GM19455 (cell line): ENCODE measurements at regions not wholly inside any gene's neighbourhood (a gene's known extent, or its start where the extent isn't known, plus 50 kb on each side); places are given as distances from the start of the nearest gene placed in this dataset.
"Not testable (repeated sequence)": the region's sequence is repeated elsewhere in the genome, so short reads cannot be mapped to it uniquely, and the experiment has no call there.

ENCODE experiments used
- ATAC-seq: cut with Tn5 transposase; IDR thresholded peaks from one replicate; pipeline ENCODE4 v1.9.1; 2021; ENCODE audit not compliant: unreplicated experiment

DNA sequence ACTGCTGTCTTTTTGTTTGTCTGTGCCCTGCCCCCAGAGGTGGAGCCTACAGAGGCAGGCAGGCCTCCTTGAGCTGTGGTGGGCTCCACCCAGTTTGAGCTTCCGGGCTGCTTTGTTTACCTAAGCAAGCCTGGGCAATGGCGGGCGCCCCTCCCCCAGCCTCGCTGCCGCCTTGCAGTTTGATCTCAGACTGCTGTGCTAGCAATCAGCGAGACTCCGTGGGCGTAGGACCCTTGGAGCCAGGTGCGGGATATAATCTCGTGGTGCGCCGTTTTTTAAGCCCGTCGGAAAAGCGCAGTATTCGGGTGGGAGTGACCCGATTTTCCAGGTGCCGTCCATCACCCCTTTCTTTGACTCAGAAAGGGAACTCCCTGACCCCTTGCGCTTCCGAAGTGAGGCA, 296.2 kb downstream of the TSN start:
- not testable (repeated sequence) for ATAC-seq

DNA sequence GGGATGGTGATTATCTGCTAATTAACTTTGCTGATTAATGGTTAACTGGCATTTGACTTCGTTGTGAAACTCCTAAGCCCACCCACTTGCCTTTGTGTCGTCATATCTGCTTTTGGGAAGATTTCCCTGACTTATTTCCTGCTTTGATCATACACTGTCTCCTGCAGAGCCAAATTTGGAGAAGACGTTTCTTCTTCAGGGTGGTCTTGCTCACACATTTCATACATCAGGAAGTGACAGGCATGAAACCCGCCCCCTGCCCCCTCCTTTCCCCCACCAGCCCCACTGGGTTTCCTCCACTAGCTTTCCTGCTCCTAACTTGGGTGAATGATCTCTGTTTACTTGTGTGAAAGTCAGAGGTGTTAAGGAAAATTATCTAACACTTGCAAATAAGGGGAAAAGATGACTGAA, 300.1 kb downstream of the TSN start:
- no peak for ATAC-seq

DNA sequence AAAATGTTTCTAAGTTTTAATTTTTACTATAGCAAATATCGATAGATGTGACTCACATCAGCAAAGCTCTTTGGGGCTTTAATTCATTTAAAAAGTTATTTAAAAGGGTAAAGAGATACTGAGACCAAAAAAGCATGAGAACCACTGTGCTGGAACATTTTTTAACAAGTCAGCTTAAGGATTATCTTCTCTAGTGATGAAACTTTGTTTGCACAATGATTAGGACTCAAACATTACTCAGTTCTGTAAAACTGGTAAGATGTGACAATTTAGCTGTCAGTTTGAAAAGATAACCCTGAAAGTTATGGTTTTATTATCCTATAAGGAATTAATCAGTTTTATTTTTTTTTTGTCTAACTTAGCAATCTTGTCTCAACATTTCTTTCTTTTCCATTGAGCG, 301.4 kb downstream of the TSN start:
- ATAC-seq = no peak

DNA sequence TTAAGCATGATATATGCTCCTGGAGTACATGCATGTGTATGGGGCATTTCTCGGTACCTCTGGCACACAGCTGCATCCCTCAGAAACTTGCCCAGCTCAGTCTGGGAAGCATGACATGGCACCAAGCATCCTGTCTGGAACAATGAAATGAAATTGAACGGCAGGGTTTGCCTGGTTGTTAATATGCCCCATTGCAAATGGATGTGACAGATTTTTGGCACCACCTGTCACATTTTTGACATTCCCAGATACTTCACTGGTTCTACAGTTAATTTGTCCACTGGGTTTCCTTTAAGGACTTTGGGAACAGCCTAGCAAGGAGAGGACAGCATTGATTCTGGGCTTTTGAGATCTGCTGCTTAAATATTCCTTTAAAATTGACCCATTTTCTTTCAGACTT, 305.8 kb downstream of the TSN start:
- ATAC-seq = no peak

DNA sequence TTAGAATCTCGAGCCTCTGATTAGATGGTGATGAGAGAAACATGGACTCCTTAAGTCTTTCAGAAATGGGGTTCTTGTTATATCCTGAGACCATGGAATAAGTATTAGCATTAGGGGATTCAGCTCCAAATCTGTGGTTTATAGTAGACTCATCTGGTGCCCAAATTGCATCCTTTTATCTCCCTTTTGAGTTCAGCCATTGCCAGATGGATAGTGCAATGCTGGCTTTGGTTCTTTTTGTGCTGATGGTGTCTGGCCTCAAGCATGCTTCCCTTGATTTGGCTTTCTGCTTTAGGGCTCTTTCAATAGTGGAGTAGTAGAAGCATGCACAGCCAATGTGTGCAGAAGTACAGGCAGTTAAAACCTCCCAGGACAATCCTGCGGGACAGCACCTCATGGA, 306.4 kb downstream of the TSN start:
- no peak for ATAC-seq

DNA sequence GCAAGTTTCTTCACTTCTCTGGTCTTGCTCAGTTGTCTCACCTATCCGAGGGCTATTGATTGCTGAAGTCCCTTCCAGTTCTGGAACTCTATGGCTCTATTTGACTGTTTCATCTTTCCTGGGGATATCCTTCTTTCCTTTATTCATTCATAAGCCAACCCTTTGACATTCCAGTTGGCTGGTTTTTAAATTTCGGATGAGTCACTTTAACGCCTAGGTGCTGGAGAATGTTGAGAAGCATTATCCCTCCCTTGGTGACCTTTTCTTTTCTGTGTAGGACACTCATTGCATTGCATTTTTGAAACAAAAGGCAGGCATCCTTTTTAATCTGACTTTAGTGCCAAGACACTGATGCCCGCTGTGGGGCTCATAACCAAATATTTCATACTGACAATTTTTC, 307.1 kb downstream of the TSN start:
- no peak for ATAC-seq

DNA sequence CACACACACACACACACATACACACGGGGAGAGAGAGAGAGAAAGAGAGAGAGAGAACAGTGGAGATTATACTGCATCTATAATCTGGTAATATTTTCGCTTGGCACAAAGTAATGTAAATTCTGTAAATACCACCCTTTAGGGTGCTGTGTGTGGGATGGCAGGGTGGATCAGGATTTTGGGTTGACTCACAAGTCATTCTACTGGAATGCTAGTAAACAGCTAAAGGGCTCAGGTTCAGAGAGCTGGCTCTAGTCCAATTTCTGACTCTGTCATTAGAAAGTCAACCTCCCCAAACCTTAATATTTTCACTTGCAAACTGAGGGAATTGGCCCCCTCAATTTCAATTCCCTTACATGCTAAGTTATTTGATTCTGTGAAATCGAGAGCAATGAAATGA, 308.3 kb downstream of the TSN start:
- ATAC-seq = no peak

DNA sequence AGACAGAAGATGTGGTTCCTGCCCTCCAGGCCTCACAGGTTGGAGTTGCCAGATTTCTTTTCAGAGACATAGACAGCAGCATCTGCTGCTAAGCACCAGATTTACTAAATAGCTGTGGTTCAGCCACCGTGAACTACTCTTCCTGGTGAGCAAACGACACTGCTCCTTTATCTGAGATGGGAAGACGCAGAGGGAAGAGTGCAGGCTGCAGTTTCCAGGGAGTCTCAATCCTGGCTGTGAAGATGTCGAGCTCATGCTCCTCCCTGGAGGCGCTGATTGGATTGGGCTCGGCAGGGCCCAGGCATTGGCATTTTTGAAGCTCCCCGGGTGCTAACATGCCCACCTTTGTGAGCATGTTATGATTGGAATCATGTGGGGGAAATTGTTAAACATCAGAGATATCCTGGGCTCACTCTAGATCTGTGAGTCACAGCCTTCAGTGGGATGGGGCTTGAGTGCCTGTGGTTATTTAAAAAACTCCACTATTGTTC, 314.8 kb downstream of the TSN start:
- no peak for ATAC-seq

DNA sequence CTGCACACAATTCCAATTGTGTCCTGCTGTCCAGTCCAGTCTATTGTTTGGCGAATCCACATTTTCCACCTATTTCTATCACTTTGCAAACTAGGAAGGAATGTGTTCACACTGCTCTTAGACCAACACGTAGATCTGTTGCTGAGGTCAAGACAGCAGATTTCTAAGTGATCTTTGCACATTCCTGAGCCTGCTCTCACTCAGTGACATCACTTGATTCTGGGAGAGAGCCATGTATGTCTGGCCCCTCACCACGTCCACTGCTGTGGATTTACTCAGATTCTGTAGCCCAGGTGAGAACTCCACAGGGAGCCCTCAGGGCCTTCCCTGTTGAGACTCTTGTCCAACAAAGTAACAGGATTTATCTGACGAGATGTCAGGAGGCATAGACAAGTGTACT, 317.2 kb downstream of the TSN start:
- ATAC-seq = no peak

DNA sequence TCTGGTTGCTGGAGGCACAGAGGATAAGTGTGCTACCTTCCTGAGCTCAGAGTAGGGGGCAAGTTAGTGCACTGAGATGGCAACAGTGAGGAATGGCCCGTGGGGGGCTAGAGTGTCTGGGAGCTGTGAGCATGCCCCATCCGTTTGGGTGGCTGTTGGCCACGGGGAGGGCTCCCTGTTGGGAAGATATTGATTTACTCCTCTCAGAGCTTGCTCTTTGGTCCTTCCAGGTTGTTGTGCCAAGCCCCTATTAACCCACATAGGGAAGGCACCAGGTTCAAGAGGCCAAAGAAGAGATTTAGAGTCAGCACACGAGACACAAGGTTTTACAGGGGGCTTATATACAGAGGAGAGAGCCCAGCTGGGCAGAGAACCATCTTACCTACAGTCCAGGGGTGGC, 318.8 kb downstream of the TSN start:
- ATAC-seq = no peak

DNA sequence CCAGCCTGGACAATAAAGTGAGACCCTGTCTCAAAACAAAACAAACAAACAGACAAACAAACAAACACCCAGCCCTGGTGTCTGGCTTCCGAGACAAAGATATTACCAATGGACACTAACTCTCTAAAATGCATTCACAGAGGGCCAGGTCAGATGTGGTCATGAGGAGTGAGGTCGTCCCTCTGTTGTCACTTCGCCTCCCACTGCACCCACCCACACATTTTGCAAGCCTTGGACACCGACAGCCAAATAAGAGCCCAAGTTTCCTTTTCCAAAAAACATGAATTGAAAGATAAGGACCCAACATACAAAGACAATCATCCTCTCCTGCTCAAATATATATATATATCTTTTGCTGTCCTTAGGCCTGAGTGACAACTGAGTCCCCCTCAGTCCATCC, 319.9 kb downstream of the TSN start:
- ATAC-seq = no peak

DNA sequence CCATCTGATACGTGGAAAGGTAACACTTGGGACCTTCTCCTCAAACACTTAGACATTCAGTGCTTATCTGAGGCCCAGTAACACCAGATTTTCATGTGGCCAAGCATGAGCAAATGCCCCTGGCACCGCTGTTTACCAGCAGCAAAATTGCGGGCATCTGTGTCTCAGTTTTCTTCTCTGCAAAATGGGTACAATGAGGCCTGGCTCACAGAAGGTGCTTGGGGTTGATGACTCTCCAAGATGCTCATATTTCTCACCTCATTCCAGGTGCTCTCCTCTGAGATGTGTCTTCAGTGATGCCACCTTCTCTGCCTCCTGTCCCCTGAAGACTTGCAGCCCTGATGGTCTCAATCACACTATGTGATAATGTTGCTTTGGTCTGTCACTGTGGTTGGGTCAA, 321.7 kb downstream of the TSN start:
- ATAC-seq = no peak

DNA sequence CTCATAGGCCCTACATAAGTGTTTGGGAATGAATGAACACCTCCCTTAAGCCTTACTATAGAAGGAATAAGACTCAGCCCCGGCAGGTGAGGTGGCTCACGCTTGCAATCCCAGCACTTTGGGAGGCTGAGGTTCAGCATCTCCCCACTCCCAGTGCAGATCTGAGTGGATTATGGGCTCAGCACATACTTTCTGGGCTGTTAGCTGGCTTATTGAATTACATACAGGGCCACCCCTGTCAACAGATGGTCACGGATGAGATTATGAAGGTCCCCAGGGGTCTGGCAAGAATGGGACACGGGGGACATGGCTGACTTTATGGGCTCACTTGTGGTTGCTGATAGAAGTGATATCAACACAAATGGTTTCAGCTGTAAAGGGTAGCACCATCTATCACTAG, 322.3 kb downstream of the TSN start:
- ATAC-seq = no peak

DNA sequence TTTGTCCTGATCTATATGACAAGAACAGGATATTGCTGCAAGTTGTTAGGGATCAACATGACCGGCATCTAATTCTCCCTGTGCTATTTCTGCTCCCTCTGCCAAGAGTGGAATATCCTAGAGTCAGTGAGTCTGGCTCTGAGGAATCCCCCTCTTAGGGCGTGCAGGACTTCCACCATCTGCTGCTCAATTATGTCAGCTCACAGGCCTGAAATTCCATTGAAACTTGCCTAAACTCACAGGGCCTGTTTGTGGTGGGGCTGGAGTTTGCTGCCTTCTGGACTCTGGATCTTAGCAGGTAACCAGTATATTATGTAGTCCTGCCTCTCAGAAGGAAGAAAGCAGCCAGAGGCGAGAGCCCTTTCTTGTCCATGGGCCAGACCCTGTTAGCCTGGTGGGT, 323.0 kb downstream of the TSN start:
- no peak for ATAC-seq

DNA sequence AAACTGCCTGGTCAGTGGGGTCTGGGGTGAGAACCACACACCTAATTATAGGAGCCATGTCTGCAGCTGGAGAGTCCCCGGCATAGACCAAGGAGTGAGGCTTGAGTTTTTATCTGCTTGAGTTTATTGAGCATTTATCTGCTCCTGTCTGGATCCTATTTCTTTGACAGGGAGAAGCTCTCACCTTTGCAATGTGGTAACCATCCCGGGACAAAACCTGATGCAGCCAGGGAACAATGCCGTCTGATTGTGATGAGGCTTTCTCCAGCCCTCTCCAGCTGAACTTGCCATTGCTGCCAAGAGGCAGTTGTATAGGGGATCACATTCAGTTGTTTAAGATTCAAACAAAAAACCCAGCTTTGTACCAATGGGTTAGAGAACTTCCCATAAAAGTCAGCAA, 324.4 kb downstream of the TSN start:
- no peak for ATAC-seq

DNA sequence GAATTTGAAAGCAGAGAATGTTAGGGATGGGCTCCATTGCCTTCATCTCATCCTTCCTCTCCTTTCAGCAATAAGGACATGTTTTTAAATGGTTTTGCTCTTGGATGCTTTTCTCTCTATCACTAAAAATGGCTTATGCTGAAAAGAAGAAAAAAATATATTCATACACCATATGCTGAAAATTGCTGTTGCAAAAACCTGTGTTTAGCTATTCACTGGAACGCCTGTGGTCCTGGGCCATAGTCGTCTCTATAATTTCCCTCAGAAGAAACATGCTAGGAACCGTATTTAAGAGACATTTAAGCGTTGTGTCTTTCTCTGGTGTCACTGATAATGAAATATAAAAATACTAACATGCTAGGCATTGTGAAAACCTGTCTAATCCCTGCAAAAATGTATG, 324.9 kb downstream of the TSN start:
- ATAC-seq = no peak

DNA sequence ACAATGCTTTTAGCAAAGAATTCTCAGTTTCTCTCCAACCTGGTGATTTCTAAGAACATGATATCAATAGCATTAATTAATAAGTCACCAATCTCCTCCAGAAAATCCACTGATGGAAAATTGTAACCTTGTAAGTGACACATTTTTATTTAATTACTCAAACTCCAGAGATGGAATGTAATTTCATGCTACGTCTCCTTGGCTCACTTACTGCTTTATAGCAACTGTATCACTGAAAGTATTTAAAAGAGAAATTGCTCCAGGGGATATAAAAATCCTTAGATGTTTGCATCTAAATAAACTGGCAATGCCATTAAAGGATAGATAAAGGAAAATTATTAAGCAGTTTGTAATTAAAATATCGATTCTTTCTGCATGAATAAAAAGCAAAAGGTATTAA, 325.4 kb downstream of the TSN start:
- no peak for ATAC-seq

DNA sequence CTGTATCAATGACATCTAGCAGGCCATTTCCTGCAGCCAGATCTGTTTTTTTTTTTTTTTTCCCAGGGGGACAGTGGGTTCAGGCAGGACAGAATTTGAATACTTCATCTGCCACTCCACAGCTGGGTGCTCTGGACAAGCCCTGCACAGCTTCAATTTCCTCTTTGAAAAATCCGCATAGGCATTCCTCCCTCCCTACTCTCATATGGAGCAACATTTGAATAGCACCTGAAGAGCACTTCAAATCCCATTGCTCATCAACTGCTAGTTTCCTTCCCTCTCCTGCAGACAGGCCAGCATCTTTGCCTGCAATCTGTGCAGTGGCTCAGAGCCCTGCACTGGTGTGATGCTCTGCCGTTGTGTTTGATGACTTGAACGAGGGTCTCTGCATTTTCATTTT, 326.3 kb downstream of the TSN start:
- ATAC-seq = no peak

DNA sequence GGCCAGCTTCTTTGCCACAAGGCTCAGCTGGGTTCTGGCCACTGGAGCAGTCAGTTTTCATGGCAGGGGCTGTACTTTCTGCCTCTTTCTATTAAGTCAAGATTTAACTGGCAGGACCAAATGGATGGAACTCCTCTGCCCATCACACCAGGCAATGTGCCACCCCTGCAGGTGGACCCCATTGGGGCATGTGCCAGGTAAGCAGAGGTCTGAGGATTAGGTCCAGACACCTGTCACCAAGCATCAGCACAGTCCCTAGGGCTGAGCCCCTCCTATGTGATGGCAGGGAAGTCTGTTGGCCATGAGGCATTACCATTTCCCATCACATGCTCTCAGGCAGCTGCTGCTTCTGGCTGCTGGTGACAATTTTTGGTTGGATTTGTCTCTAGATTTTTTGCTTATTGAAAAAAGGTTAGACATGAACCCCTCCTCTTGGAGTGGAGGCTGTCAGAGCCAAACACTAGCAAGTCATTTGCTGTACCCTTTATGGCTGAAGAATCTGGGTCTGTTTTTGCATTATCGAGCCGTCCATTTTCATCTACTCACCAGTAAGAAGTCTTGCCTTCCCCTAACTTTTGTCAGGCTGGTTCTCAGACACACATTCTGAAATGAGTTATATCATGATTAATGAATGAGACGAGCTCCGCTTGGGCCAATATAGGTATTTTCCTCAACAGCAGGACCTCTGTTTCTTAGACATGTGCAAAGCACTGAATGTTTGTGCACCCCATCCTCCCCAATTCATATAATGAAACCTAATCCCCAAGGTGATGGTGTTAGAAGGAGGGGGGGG, 328.0 kb downstream of the TSN start:
- ATAC-seq = no peak

DNA sequence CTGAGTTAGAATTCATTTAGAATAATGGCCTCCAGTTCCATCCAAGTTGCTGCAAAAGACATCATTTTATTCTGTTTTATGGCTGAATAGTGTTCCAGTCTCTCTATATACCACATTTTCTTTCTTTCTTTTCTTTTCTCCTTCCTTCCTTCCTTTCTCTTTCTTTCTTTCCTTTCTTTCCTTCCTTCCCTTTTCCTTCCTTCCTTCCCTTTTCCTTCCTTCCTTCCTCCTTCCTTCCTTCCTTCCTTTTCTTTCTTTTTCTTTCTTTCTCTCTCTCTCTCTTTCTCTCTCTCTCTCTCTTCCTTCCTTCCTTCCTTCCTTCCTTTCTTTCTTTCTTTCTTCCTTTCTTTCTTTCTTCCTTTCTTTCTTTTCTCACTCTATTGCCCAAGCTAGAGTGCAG, 330.2 kb downstream of the TSN start:
- ATAC-seq = not testable (repeated sequence)

DNA sequence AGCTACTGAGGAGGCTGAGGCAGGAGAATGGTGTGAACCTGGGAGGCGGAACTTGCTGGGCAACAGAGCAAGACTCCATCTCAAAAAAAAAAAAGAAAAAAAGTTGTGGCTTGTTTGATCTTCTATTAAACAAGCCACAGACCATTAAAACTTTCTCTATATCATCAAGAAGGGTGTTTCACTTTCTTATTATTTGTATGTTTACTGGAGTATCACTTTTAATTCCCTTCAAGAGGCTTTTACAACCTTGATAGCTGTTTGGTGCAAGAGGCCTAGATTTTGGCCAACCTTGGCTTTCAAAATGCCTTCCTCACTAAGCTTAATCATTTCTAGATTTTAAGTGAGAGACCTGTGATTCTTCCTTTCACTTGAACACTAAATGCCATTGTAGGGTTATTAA, 339.1 kb downstream of the TSN start:
- ATAC-seq = no peak

DNA sequence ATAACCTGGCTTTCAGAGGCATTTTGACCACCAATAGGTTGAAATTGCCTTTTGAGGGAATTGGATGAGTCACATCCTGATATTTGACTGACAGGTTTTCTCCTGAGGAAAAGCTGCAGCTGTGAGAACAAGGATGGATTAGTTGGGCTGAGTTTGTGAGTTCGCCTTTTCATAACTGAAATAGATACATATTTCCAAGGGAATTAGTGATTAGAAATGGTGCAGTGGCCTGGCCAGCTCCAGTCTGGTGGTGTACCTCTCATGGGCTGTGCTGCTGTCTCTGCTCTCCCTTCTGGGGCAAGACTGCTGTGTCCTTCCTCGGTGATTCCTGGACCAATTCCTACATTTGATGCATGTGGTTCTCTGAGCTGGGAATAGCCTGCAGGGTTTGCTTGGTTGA, 341.3 kb downstream of the TSN start:
- ATAC-seq = no peak

DNA sequence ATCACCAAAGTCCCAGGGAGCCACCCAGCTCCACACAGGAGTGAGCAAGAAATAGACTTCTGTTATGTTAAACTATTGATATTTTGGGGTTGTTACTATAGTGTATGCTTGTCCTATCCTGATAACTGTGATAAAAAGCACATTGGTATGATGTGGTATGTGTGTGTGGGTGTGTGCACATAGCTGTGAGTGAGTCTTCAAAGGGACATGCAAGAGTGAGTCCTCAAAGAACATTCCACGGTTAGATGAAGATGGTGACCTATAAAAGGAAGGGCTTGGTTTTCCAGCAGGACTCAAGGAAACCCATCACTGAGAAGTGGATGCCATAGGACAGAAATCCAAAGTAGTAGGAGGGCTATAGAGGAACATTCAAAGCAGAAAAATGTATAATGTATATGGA, 342.9 kb downstream of the TSN start:
- no peak for ATAC-seq
